Stimulated activated CD8-positive, alpha-beta memory T cell treated with anti-CD3 and anti-CD28 coated beads, Interleukin-2, amount 100 ng/mL, for 1 hour (primary cell): ENCODE measurements at regions not wholly inside any gene's neighbourhood (a gene's known extent, or its start where the extent isn't known, plus 50 kb on each side); places are given as distances from the start of the nearest gene placed in this dataset.

Experiments used
- DNase-seq, 2 donors: peaks; one replicate each; pipeline ENCODE4 v3.0.0-alpha.2; 2020; ENCODE audit warnings: low read depth in 2 of 2

DNA sequence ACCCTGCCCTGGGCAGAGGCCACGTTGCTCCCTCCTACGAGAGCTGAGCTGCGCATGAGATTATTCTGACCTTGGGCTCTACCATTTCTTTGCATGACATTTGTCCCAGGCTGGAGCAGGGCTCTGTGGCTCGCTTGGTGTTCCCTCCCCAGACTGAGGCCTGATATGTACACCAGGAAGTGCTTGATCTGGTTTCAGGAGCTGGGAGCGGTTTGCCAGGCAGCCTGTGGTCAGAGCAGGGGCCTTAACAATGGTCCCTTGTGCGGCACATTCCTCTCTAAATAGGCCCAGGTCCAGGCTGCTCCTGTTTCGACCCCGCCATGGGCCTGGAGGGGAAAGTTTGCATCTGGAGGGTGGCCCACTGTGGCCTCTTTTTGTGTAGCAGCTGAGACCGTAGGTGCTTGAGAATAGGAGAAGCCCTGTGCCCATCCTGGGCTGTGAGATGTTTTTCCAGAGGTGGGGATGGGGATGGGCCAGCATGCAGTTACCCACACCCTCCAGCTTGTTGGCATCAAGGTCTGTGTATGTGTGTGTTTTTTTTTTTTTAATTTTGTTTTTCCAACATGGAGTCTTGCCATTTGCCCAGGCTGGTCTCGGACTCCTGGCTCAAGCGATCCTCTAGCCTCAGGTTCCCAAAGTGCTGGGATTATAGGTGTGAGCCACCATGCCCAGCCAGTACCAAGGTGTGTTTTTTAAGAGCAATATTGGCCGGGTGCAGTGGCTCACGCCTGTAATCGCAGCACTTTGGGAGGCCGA lies 253.9 kb downstream of the SEC14L1 start:
- no peak for DNase-seq

DNA sequence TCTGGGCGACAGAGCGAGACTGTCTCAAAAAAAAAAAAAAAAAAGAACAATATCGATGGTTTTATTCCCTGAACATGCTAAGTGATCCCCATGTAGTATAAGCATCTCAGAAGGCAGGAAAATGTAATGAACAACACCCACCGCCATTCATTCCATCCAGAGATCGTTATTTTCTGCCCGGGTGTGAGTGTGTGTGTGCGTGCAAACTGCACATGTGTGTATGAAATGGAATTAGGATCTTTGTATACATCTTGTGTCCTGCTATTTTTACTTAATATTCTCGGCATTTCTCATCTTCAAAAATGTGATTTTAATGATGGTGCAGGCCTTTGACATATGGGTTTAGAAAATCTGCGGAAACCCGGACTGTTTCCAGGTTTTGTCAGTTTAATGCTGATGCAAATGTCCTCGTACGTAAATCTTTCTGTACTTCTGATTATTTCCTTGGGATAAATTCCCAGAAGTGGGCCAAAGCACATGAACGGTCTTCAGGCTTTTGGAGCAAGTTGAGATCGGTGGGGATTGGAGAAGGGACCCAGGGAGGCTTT lies 254.8 kb downstream of the SEC14L1 start:
- no peak for DNase-seq

DNA sequence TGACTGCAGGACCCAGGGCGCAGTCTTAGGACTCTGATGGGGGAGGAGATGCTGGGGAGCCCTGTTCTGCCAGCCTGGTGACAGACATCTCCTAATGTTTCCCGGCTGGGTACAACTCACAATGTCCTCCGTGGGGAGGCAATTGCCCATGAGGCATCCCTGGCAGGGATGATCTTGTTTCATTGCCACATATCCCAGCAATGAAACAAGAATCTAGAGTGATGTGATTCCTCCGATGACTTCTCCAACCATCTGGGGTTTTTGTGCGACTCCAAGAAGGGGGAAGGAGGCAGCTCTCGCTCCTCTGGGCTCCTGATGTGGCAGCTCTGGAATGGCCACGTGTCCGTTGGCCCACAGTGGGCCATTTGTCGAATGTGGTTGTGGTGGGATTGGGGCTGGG lies 255.8 kb downstream of the SEC14L1 start:
- DNase-seq: no peak

DNA sequence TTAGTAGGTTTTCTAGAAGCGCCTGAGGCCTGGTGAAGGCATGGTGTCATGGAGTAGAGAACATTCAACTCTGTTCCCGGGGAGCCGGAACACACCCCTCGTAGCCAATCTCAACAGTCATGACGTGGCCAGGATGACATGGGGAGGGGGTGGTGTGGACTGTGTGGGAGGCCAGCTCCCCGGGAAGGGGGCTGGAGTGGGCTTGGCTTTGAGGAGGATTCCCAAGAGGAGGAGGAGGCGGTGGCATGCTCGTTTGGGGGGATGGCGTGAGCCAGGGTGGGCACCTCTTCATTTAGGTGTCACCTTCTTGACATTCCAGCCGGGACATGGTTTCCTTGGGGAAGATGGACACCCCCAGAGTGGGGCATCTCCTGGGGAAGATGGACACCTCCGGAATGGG lies 257.5 kb downstream of the SEC14L1 start:
- no peak for DNase-seq

DNA sequence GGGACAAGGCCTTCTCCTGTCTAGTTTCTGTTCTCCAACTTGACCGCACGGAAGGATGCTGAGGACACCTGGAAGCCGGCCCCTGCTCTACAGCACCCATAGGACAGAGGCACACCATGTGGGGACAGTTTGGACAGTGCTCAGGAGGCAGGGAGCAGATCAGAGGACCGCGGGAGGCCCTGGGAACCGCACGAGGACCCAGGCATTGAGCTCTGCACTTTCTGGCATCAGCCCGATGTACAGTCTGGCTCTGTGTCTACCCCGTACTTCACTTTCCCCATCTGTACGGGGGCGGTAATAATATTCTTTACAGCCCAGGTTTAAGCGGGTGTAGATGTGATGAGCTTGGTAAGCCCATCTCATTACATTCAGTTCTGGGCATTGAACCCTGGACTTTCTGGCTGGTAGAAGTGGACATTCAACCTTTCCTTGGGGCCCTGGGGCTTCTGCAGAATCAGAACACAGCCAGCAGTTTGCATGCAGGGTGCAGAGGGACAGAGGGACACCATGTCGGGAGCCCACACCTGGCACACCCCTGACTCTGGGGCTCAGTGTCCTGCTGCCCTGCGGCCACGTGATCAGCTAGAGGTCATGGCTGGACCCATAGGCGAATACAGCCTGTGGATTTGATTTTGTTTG lies 258.7 kb downstream of the SEC14L1 start:
- DNase-seq: no peak

DNA sequence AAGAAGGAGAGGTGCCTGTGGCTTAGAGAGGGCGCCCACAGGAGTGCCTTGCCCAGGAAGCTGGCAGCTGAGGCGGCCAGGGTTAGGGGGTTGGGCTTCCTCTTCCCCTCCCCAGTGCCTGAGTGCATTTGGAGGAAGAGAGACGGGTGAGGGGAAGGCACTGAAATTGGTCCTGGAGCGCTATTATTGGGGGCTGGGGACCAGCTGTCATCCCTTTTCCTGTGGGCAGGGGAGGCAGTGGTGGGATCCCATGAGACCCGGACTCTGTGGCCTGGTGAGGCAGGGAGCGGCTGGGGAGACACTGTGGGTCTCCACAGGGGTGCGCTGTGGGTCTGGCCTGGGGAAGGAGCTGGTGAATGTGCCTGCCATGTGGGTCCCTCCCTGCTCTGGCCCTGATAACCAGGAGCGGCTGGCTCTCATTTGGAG lies 259.7 kb downstream of the SEC14L1 start:
- DNase-seq: peak; percentile 49 to 68

DNA sequence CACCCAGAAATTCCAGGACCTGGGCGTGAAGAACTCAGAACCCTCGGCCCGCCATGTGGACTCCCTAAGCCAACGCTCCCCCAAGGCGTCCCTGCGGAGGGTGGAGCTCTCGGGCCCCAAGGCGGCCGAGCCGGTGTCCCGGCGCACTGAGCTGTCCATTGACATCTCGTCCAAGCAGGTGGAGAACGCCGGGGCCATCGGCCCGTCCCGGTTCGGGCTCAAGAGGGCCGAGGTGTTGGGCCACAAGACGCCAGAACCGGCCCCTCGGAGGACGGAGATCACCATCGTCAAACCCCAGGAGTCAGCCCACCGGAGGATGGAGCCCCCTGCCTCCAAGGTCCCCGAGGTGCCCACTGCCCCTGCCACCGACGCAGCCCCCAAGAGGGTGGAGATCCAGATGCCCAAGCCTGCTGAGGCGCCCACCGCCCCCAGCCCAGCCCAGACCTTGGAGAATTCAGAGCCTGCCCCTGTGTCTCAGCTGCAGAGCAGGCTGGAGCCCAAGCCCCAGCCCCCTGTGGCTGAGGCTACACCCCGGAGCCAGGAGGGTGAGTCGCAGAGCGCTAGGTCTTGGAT lies 261.5 kb downstream of the SEC14L1 start:
- no peak for DNase-seq

DNA sequence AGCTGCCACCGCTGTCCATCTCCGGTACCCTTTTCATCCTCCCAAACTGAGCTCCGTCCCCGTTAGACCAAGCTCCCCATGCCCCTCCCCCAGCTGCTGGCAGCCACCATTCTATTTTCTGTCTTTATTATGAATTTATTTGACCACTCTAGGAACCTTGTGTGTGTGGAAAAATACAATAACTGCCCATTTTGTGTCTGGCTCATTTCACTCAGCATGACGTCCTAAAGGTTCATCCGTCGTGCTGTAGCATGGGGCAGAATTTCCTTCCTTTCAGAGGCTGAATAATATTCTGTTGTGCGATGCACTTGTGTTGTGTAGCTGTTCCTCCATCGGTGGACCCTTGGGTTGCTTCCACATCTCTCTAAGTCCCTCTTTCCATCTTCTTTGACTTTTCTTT lies 263.1 kb downstream of the SEC14L1 start:
- DNase-seq: no peak

DNA sequence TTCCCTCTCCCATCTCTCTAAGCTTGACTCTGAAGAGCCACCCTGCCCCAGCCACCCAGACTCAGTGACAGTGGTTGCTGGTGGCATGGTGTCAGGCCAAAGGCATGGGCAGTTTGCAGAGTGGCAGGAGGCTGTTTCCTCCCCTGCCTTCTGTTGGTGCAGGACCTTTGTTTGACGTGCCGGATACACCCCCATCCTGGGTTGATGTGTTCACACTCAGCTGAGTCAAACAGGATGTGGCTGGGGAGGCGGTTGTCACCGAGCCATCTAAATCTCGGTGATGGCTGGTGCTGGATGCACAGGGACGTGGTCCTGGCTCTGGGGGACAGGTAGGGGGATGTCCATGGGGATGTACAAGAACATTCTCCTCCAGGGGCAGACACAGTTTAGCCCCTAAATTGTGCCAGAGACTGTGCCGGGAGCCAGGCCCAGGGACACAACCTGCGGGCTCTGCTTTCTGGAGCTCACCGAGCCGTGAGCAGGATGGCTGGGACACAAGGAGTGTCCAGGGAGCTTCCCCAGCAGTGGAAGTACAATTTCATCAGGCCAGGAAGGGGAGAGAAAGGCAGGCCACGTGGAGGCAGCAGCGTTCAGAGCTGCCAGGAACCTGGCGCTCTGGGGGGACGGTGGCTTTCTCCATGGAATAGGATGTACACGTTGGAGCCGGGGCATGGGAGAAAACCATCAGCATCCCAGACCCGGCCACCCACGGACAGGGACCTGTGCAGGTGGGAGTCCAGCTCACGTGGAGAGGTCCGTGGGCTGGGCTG lies 264.2 kb downstream of the SEC14L1 start:
- peak; percentile 63 to 69 for DNase-seq

DNA sequence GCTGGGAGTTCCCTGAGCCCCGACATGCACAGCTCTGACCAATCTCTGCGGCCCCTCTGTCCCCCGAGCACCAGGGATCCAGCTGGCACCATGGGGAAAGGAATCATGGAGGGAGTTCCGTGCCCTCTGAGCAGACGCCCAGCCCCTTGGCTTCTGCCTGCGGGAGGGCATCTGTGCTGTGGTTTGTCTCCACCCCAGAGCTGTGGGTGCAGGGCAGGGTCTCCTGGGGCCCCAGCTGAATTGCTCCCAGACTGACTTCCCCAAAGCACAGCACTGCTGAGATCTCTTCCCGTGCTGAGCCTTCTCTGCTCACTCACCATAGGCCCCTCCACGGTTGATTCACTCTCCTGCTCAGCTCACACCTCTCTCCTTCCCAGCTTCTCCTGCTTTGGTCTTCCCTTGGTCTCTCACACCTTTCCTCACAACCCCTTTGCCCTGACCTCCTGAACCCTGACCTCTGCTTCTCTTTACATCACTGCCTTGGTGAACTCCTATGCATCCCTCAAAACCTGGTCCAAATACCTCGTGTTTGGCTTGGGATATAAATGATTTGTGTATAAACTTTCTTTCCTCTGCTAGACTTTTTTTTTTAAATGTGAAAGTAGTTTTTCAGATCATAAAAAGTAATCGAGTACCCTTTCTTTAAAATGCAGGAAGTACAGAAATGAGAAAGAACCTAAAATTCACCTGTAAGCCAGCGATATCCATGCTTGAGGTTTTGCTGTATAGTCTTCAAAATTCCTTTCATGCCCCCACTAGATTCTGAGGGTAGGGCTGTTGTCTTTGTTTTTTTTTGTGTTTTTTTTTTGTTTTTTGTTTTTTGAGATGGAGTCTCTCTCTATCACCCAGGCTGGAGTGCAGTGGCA lies 265.3 kb downstream of the SEC14L1 start:
- DNase-seq: no peak

DNA sequence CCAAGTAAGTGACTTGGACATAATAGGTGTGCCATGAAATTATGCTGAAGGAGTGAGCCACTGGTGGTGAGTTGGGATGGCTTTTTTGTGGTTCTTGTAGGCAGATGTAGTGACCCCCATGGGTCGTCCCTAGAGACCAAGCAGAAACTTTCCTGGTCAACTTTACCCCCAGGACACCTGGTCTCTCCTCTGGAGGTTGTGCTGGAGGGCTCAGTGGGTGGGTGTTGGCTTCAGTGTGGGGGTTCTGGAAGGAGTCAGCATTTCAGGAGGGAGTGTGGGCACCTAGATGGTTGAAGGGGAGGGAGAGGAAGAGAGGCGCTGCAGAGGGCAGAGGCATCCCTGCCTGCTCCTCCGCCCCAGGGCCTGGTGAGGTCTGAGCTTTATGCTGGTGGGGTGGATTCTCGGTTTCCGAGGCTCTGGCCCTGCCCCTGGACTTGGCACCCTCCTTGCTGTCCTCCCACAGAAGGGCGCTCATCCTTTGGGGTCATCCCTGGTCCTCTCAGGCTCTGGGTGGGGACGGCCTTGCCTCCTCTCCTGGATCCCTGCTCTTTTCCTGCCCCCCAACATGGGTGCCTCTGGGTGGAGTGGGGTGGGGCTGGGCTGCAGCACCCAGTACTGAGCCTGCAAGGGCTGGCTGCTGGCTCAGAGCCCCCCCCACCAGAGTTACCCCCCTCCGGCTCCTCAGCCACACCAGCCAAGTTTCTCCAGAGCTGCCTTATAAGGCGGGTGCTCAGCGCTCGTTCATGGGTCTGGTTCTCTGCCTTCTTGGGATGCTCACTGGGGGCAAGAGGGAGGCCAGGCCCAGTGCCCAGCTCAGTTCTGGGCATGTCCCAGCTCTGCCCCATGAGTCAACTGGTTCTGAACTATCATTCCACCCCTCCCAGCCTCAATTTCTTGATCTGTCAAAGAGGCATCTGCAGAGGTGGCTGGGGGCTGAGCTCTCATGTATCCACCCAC lies 266.8 kb downstream of the SEC14L1 start:
- DNase-seq: no peak

DNA sequence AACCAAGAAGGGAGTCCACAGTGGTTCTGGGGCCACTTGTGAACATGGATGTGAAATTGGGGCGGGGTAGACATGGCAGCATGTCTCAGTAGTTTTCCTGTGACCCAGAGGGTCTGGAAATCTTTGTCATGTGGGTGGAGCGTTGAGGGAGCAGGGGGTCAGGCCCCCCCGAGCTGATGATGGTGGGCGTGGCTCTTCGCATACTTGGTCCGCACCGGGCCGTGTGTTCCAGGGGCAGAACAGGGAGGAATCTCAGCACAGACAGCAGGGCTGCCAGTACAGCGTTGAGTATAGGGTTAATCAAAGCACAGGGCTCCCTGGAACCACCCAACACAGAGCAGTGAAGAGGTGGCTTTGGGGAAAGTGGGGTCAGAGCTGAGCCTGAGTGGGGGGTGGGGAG lies 267.5 kb downstream of the SEC14L1 start:
- DNase-seq: no peak

DNA sequence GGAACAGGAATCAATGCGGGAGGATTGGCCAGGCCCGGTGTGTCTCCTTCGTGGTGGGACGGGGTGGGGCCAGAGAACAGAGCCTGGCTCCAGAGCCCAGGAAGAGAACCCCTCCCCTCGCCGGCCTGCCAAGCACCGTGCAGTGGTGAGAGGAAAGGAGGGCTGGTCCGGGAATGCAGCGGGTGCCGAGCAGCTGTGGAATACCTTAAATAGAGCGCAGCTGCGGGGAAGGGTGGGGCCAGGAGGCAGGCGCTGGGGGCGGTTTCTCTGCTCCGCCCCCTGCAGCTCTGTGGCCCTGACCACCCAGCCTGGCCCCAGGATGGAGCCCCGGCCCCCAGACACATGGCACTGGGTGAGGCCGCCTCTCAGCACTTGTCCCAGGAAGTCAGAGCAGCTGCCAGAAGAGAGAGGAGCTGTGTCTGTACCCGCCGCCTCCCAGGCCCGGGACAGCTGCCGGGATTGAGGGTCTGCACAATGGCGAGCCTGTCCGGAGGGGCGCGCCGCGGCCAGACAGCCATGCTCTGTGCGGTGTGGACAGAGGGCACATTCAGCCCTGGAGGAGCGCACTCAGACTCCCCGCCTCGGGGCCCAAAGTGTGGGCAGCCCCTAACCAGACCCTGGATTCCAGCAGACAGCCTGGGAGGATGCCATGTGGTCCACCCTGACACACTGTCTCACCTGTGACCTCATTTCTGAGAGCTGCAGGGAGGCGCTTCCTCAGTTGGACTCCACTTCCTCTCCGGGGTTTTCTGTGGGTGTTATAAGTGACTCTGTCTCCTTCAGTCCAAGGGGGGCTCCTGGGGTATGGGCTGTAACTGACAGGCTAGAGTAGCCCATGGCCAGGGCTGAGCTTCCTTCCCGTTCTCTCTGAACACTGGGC lies 268.8 kb downstream of the SEC14L1 start:
- no peak for DNase-seq

DNA sequence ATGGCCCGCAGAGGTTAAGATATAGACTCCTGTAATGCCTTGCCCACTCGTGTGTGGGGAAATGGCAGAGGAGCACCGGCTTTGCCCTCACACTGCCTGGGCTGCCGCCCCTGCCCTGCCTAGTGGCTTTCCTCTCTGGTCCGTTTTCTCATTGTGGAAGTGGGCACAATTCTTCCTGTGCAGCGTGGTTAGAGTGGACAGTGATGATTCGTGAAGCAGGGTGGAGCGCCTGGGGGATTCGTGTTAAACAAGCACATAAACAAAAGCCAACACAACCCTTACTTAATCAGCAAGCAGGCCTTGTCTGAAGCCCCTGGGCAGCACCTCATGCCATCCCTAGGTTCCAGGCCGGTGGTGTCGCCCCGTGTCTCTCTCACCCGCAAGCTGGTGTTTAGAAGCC lies 269.7 kb downstream of the SEC14L1 start:
- no peak for DNase-seq

DNA sequence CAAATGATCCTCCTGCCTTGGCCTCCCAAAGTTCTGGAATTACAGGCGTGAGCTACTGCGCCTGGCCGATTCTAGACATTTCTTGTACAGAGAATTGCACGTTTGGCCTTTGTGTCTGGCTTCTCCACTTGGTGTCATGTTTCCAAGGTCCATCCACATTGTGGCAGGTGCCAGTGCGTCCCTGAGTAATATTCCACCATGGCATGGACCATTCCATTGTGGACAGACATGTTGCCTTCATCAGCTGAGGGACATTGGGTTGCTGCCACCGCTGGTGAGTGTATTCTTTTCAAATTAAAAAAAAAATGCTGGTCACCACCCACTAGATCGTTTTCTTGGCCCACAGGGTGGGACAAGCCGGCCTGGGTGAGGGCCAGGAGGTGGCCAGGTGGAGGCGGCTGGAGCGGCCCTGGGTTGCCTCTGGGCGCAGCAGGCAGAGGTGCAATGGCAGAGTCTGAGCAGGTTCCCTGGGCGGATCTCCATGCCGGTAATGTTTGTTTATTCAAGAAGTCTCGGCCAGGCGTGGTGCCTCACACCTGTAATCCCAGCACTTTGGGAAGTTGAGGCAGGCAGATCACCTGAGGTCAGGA lies 274.1 kb downstream of the SEC14L1 start:
- no peak for DNase-seq

DNA sequence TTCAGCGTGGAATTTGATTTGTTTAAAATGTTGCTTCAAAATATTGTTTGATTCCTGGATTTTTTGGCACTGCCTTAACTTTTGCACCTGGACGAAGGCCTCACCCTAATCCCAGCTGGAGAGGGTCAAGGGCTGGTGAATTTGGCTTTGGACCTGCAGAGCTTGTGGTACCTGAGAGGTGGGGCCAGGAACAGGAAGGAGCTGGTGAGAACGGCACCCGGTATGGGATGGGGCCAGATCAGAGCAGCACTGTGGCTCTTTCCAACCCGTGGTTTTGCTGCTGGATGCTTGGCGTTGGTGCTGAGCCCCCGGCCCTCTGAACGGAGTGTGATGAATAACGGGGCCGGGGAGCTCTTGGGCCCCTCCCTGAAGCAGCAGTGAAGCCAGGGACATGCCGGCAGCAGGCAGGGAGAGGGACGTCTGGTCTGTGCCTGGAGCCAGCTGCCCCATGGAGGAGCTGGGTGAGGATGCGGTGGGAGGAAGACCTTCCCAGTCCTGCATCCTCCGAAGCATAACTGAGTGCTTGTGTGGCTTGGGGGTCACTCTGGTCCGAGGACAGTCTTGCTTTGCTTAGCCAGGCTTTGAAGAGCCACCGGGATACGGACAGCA lies 275.4 kb downstream of the SEC14L1 start:
- DNase-seq: no peak

DNA sequence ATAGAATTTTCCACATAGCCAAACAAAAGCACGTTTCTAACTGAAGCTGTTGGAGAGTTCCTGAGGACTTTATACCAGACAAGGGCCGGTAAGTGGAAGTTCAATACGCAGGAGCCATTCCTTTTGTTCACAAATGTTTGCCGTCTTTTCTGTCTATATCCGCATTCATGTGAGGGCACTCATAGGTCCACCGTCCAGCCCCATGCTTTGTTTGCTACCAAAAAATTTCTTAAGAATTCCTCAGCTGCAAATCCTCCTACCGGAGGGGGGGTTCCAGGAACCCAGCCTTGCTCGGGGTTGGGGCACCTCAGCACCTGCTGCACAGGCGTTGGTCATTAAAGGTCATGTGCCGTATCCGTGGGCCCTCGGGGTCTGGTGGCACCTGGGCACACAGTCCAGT lies 276.8 kb downstream of the SEC14L1 start:
- no peak for DNase-seq

DNA sequence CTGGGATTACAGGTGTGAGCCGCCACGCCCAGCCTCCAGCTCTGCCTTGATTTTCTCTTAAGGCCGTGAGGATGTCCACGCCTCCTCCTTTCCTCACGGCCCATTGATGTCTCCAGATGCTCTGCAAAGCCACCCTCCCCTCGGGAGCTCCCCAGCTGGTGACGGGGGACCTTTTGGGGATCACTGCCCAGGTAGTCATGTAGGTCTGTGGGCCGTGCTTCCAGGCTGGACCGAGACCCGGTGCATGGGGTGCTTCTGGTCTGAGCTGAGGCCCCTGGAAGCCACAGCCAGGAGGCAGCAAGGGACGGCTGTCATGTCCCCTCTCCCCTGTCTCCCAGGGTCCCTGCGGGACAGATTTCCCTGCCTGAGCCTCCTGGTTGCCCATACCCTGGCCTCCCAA lies 277.8 kb downstream of the SEC14L1 start:
- DNase-seq: no peak
